T-helper 2 cell (primary cell): ENCODE measurements at regions not wholly inside any gene's neighbourhood (a gene's known extent, or its start where the extent isn't known, plus 50 kb on each side); places are given as distances from the start of the nearest gene placed in this dataset.

Experiments used
- DNase-seq, 5 experiments: peaks; one replicate each; pipeline versions ENCODE4 v3.0.0 to v3.0.0-alpha.2; 2012 to 2022

DNA sequence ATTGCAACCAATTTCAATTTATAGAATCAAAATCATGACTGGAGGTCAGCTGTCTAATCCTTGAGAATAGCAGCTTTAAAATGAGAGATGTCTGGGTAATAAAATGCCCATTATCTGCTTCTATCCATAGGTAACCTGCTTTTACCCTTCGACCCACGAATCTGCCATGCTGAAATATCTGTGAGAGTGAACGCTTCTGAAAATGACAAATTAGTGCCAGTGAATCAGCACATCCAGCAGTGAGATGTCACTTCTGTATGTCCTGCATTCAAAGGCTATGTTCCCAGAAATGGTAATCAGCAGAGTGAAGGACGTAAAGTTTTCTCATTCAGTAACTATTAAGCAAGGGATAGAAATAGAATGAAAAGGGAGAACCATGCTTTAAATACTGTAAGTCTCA is 532.4 kb upstream of the ITGA1 start:
- DNase-seq = no peak

DNA sequence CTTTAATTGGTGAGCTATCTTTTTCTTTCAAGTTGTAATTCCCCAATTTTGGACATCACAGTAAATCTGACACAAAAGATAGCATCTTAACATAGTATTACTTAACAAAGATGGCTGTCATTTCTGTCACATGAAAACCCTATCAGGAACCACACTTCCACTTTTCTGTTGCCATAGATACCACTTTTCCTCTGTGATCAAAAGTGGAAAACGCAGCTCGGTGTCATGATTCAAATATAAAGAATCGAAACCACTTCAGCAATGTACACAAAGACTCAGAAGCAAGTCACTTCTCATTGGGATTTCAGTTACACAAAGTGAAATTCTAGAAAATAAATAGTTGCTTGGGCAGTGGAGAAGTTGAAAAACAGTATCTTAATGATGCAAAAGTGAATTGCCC is 524.9 kb upstream of the ITGA1 start:
- no peak for DNase-seq

DNA sequence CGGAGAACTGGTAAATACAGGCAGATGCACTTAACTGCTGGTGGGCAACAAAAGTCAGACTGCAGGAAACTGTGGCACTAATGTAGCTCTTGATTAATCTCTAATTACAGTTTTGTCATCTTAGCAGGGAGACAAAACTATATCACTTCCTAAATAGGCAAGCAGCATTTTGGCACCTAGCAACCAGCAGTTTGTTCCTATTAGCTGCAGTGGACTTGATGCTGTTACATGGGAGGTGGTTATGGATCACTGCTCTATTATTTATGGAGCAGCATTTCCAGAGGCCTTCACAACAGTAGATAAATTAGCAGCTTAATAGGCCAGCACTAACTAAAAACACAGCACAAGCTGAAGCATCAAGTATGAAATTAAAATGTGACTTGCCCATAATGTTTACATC is 518.3 kb upstream of the ITGA1 start:
- no peak for DNase-seq

DNA sequence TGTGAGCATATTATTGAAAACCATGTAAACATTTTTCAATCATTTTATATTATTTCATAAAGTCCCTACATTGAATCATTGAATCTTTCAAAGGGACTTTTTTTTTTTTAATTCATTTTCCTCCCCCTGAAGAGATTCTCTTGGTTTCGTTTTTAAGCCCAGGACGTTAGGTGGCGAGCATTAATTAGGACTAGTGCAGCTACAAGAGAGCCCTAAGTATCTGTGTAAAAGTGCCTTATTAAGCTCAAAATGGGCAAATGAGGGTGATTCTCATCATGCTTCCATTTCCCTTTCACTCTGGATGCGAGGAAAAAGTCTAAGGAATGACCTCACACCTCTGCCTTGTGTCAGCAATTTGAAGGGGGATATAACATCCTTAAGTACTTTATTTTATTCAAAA is 517.9 kb upstream of the ITGA1 start:
- DNase-seq = no peak

DNA sequence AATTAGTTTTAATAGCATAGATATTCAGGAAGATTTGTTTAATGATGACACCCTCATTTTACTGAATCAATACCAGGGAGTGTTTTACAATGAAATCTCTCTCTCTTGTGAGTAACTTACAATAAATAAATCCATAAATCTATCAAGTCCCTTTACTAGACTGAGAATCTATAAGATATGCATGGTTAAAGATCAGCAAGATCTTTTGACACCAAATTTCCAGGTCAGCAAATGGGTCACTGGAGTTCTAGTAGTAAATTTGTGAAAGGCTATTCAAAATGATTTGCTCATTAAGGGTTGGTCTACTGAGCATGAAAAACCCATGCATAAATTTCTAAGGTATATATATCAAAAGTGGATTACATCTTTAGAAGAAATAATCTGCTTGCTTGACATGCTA is 512.1 kb upstream of the ITGA1 start:
- no peak for DNase-seq

DNA sequence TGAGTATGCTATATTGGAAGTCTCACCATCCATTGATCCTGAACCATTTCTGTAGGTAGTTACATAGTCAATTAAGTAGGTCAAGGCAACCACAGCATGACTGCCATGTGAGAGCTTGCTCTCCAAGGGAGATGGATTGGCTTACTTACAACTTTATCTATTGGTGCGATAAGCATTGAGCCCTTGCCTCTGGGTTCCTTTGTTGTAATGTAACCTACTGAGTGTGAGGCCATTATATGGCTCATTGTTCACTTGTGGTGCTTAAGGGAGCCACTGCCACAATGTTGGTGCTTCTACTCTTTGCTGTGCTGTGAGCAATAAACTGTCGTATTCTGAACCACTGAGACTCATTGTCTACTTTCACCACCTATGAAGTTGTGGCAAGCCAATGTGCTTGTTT is 510.6 kb upstream of the ITGA1 start:
- DNase-seq = no peak

DNA sequence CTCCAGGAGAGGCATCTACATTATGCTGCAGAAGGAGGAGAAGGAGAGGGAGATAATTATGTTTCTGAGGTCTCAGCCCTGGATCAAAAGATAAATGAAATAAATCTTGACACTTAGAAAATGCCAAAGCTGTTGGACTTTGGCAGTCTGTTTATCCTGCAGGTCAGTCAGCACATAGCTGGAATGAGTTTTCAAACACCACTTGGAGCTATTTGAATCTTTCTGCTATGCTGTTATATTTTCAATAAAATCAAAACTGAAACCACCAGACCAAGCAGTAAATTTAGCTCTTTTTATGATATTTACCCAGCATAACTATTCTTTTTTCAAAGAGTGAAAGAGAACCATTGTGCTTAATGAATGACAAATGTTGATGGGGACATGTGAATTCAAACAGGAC is 505.1 kb upstream of the ITGA1 start:
- no peak for DNase-seq

DNA sequence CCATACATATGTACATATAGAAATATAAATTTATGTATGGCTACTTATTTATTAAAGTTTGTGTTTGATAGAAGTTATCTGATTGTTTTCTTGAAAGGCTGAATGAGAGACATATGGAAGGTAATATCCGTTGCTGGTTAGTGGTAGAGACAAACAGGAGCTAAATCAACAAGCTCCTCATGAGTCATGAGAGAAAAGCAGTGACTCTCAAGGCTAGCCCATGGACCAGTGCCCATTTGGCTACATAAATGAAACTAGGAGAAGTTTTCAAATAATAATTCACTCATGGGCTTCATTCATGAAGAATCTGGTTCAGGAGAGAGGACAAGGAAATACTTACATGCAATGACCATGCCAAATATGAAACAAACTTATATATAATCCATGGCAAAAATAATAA is 504.5 kb upstream of the ITGA1 start:
- no peak for DNase-seq

DNA sequence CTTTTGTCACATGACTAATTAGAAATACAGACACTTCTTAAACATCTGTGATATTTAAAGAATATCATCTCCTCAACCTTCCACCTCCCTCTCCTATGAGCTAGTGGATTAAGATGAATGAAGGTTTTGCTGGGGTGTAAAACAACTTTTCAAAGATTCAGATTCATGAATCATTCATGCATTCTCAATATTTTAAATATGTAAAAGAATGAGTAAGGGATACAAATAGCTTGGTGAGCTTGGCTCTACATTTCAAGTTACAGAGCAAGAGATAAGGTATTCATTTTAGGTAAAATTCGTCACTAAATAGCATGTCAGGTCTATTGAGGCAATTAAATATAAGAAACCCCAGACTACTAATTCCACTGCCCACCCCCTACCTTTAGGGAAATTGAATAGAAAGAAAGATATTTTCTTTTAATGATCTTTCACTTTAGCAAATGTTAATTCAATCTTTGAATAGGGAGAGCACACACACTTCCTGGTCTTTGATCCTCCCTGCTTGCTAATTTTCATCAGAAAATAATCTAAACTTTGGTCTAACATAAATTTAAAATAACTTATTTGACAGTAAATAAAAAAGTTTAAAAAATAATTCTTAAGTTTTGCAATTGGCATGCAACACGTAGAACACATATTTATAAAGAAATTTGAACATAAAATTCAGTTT is 486.9 kb upstream of the ITGA1 start:
- no peak for DNase-seq

DNA sequence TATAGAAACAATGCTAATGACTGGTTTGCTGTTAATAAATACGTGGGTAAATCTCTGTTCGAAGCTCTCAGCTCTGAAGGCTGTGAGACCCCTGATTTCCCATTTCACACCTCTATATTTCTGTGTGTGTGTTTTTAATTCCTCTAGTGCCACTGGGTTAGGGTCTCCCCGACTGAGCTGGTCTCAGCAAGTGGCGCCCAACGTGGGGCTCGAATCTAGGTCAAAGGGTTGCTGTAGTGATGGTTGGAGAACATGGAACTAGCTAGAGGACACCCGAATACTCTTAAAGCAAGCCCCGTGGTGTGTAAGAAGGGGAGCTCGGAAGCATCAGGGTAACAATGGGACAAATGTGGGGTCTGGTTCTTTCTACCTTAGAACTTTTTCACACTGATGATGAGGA is 482.9 kb upstream of the ITGA1 start:
- peak in 1 of 5 experiments; percentile 12 for DNase-seq

DNA sequence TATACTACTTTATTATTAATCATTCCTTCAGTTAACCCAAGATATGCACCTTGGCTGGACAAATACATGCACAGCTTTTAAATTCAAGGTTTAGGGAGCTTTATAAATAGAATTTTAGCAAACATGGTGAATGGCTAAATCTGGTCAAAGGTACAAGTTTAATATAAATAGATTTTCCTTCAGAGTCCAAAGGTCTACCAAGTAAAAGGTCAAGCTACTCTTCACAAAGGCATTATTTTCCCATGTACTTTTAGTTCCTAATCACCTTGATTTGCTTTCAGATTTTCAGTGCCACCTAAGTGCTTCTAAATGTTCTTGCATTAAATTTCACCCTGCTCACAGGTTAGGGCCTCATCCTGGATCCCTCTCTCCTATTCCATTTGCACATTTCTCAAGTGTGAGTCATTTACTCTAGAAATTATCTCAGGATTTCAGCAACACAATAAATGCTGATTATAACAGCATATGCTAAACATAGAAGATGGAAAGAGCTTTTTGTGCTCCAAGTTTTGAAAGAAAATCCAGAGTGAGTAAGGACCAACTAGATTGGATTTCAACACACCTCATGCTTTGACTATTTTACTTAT is 459.4 kb upstream of the ITGA1 start:
- no peak for DNase-seq

DNA sequence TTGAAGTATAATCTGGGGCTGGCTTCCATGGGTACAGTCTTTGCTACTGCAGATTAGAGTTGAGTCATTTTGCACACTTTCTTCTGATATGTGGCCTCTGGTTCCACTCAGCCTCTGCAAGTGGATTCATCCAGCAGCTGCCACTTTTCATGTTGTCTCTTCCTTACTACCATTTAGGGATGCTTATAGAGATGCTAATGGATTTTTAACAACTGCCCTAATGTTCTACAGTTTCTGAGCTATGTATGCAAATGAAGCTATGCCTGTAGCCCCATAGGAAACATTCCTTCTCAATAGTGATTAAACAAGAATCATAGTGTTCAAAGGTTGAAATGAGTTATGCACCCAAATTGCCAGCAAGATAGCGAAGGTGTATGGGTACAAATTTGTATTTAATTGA is 456.0 kb upstream of the ITGA1 start:
- DNase-seq = no peak

DNA sequence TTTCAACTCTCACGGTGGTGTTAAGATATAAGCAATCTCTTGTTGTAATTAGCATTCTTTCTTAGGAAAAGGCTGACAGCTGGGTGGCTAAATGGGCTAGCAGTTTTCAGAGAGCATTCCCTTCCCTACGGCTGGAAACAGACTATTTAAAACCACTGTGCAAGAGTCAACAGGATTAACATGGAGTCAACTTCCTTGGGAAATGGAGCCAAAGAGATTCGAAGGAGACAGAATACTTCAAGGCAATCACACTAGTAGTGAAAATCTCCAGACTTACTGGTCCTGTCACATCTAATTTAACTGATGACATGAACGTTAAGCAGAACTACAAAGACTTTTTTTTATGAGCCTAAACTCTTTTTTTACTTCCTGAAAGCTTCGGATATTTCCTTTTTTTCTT is 453.3 kb upstream of the ITGA1 start:
- no peak for DNase-seq

DNA sequence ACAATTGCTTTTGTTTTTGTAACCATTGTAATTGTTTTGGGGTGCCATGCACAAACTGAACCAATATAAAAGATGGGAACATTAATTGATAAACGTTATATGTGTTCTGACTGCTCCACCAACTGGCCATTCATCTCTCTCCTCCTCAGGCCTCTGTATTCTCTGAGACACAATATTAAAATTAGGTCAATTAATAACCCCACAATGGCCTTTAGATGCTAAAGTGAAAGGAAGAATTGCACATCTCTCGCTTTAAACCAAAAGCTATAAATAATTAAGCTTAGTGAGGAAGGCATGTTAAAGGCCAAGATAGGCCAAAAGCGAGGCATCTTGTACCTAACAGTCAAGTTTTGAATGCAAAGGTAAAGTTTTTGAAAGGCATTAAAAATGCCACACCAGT is 448.4 kb upstream of the ITGA1 start:
- DNase-seq = no peak

DNA sequence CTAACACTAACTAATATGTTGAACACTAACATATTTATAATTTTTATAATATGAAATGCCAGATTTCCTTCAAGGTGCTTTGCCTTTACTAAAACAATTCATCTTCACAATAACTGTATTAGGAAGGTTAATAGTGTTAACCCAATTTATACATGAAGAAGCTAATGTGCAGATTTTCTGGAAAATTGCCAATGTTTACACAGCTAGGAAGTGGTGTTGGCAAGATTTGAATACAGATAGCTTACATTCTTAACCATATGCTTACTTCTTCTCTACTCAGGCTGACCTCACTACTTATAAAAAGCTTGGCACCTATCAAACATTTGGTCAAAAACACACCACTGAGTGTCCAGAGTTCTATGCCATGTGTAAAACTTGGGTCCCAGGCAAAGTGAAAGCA is 445.4 kb upstream of the ITGA1 start:
- no peak for DNase-seq

DNA sequence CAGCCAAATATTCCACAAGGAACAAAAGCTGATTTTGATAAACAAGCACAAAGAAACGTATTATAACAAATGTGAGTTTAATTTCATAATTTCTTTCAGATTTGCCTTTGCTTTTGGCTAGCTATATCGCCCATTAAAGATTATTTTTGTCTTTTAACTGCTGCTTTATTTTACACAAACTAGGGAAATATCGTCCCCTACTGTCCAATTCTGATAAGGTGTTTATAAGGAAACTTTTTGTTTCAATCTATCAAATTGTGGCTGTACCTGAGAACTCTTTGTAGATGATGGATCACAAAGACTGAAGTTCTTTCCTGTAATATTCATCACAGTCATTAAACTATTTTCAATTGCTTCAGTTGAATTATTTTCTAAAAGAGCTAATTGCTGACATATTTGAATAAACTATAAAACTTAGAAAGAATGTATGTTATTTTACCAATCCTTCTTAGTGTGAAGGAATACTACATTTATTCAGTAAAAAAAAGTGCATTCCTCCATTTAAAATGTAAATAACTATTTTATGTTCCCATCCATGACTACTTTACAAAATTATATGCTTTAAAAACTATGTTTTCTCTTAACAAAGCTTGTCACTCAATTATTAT is 431.3 kb upstream of the ITGA1 start:
- peak in 1 of 5 experiments; percentile 9 for DNase-seq

DNA sequence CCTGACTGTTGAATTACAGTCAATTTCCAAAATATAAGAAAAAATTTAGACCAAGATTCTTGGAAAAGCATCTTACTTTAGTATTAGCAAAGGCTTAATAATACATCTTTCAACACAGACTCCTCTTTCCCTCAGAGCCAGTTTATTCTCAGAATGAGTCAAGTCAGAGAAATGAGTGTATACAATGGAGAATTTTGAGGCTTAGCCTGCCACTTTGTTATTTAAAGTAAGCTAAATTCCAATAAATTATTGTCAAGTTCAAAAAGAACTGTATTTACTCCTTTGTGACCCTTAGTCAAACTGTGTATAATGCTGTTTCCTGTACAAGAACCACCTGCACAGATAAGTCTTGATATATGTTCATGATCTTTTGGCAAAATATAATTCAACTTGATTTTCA is 428.5 kb upstream of the ITGA1 start:
- DNase-seq = peak in 1 of 5 experiments; percentile 8

DNA sequence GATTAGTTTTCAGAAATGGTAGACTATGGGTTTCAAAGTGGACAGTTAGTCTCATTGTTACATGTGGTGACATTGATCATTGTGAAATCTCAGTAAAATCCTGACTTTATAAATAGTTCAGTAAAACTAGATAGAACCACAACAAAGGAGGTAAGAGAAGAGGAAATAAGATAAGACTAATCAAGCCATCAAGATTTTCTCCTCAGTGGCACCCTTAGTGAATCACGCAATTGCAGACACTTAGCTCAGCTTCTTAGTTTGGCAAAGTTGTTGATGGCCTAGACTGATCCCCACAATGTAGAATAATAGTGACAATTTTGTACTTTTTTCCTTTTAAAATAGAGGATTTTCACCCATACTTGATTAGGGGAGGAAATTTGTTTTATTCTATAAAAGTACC is 426.7 kb upstream of the ITGA1 start:
- DNase-seq = peak in 1 of 5 experiments; percentile 76

DNA sequence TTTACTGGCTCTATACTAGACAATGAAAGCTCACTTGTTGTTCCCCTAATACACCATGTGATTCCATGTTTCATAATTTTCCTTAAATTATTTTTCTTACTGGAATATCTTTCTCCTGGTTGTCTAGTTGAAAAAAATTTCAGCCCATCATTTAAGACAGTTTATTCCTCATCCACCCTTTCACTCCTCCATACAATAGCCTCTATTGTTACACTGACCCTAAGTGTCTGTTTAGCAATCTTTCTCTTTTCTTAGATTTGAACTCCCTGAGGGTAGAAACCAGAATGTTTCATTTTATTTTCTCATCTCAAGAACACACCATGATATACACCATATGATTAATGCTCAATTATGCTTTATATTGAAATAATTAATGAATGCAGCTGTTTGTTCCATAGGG is 413.4 kb upstream of the ITGA1 start:
- DNase-seq = no peak

DNA sequence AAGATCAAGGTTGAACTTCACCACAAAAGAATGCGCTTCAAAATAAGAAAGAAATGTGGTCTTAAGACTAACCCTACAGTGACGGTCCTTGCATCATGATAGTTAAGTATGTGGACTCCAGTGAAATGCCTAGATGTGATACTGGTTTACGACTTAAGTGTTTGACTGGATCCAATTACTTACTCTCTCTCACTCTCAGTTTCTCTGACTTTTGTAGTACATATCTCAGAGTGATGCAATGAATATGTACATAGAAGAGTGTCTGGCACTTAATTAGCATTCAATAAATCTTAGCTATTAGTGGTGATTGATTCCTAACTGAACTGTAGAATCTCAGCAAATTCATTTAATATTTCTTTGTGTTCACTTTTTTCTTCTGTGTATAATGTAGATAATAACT is 411.7 kb upstream of the ITGA1 start:
- DNase-seq = no peak

DNA sequence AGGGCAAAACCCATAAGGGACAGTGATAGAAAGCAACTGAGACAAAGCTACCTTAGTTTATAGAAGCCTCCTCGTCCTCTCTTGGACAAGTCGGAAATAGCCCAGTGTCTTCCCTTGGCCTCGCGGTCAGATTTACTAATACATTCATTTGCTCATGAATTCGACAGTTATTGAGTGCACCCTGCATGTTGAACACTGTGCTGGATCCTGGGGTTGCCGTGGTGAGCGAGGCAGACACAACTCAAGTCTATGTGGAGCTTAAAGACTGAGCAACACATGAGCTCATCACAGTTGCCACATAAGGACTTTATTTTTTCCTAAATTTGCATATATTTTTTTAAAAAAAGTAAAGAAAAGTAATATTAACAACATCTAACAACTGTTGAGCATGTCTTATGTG is 411.1 kb upstream of the ITGA1 start:
- DNase-seq = no peak

DNA sequence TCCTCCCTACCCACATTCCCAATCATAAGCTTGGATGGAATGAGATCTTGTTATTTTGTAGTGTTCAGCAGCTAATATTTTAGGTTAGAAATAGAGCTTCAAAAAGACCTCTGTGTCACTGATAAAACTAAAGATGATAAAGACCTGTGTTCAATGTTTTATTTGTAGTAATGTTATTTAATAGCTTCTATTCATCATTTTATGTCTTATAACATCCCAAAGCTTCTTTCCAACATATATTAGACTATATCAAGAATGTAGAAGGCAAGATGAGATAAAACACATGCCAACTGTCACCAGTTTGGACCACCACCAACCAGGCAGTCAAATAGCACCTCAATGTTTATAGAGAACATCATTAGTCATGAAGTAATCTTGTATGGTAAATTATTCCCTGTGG is 409.5 kb upstream of the ITGA1 start:
- no peak for DNase-seq

DNA sequence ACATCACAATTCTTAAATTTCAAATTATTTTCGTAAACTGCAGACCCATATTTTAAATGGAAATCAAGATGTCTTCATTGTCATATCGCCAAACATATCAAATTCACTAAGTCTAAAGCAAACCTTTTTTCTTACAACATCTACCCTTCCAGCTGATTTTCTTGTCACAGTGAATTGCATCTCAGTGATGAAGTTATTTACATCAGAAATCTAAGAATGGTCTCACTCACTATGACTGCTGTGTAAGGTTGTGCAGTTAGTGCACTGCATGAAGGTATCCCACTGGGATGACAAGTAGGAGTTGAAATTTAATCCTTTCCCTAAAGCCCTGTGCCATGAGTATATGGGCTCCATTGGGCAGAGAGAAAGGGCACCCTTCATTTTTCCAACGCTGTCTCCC is 399.4 kb upstream of the ITGA1 start:
- no peak for DNase-seq

DNA sequence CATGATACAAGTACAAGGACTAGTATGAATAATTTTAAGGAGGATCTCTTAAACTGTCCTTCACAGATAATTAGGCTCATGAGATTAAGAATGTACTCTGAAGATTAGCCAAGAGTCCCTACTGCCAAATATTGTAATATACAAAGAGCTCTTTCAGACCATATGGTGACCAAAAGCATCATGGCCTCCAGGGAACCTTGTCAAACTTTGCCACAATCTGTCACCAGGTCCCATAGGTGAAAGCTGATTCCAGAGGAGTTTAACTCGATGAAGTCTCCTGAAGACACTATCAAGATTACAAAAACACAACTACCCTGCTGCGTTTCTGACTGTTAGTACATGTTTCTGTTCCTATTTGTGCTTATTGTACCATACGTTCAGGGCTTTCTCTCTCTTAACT is 395.4 kb upstream of the ITGA1 start:
- DNase-seq = no peak

DNA sequence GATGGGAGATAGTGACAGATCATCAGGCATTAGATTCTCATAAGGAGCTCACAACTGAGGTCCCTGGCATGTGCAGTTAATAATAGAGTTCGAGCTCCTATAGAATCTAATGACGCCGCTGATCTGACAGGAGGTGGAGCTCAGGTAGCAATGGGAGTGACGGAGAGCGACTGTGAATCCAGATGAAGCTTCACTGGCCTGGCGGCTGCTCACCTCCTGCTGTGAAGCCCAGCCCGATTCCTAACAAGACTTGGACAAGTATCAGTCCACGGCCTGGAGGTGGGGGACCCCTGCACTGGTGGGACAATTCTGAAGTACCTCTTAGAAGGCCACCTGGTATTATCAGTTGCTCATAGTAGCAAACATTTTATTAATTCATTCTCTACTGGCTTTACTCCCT is 377.9 kb upstream of the ITGA1 start:
- no peak for DNase-seq
